GM13977 (cell line): ENCODE measurements at regions not wholly inside any gene's neighbourhood (a gene's known extent, or its start where the extent isn't known, plus 50 kb on each side); places are given as distances from the start of the nearest gene placed in this dataset.

ENCODE experiments used
- DNase-seq: peaks from one replicate; pipeline ENCODE4 v3.0.0; 2012; ENCODE audit warnings: low spot score
- in situ Hi-C: fragments of 300-500 bp; cut with MboI; formaldehyde crosslinking; loops from one replicate; pipeline ENCODE4 v1.12.0; 2022; ENCODE audit warnings: low sequenced_read_pairs, low pct_unique_long_range_greater_than_20kb, mixed read lengths, inconsistent platforms; ENCODE audit not compliant: unreplicated experiment
- TF ChIP-seq, protein P1 (sequence below): IDR thresholded peaks from 2 replicates; pipeline ENCODE4 v1.5.1; 2012; ENCODE audit warnings: mild to moderate bottlenecking, control low read depth; ENCODE audit not compliant: insufficient read depth; ENCODE audit errors: extremely low read depth, missing control alignments

DNA sequence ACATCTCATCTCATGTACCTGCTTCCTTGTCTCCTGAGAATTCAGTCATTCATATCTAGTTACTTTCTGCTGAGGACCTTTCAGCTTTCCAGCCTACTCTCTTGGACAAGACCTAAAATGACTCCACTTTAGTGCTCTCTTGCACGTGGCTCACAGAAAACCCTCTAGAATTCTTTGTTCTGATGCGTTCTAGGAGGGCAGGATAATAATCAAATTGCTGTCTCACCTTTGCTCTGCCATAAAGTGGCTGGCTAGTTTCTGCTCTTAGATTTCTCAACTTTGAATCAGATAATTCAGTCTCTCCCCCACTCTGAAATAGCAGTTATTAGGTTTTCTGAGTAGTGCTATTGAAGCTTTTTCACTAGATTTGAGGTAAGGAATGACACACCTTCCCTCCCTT, 429.5 kb upstream of the FBXO33 start:
- DNase-seq = no peak
- in situ Hi-C loops = no loop called here
- TF ChIP-seq, protein P1, sequence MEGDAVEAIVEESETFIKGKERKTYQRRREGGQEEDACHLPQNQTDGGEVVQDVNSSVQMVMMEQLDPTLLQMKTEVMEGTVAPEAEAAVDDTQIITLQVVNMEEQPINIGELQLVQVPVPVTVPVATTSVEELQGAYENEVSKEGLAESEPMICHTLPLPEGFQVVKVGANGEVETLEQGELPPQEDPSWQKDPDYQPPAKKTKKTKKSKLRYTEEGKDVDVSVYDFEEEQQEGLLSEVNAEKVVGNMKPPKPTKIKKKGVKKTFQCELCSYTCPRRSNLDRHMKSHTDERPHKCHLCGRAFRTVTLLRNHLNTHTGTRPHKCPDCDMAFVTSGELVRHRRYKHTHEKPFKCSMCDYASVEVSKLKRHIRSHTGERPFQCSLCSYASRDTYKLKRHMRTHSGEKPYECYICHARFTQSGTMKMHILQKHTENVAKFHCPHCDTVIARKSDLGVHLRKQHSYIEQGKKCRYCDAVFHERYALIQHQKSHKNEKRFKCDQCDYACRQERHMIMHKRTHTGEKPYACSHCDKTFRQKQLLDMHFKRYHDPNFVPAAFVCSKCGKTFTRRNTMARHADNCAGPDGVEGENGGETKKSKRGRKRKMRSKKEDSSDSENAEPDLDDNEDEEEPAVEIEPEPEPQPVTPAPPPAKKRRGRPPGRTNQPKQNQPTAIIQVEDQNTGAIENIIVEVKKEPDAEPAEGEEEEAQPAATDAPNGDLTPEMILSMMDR = no peak

GRCh38 chr14:39861229-39861600, 429.0 kb upstream of the FBXO33 start:
- in situ Hi-C loops = no loop called here
- TF ChIP-seq, protein P1 = no peak
- DNase-seq = no peak

- DNase-seq = no peak
- in situ Hi-C loops = no loop called here
- TF ChIP-seq, protein P1 = no peak
These were observed 428.5 kb upstream of the FBXO33 start for GRCh38 chr14:39860596-39861228.

GRCh38 chr14:39859314-39859713, 427.1 kb upstream of the FBXO33 start:
- DNase-seq = no peak
- in situ Hi-C loops = no loop called here
- TF ChIP-seq, protein P1 = no peak

GRCh38 chr14:39857376-39858055, 425.3 kb upstream of the FBXO33 start:
- no peak for DNase-seq
- in situ Hi-C loops = no loop called here
- TF ChIP-seq, protein P1 = no peak

GRCh38 chr14:39853441-39853840, 421.2 kb upstream of the FBXO33 start:
- in situ Hi-C loops = no loop called here
- TF ChIP-seq, protein P1 = no peak

More at GRCh38 chr14:39853441-39853840, 421.2 kb upstream of the FBXO33 start:
- DNase-seq = no peak
